ENCODE measurements at regions not wholly inside any gene's neighbourhood (a gene's known extent, or its start where the extent isn't known, plus 50 kb on each side); places are given as distances from the start of the nearest gene placed in this dataset.
"Not testable (repeated sequence)": the region's sequence is repeated elsewhere in the genome, so short reads cannot be mapped to it uniquely, and the experiment has no call there.

- no peak overlapping the region for H3K4me3 ChIP-seq (ENCODE audit: low read depth, low read length)
- DNase-seq (ENCODE audit: low read depth), result no peak
- TF ChIP-seq, protein P1, sequence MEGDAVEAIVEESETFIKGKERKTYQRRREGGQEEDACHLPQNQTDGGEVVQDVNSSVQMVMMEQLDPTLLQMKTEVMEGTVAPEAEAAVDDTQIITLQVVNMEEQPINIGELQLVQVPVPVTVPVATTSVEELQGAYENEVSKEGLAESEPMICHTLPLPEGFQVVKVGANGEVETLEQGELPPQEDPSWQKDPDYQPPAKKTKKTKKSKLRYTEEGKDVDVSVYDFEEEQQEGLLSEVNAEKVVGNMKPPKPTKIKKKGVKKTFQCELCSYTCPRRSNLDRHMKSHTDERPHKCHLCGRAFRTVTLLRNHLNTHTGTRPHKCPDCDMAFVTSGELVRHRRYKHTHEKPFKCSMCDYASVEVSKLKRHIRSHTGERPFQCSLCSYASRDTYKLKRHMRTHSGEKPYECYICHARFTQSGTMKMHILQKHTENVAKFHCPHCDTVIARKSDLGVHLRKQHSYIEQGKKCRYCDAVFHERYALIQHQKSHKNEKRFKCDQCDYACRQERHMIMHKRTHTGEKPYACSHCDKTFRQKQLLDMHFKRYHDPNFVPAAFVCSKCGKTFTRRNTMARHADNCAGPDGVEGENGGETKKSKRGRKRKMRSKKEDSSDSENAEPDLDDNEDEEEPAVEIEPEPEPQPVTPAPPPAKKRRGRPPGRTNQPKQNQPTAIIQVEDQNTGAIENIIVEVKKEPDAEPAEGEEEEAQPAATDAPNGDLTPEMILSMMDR (IDR thresholded peaks at IDR 0.05; ENCODE audit: insufficient read depth, low read depth, low read length), result no peak
Observed at GRCh38 chr3:86887876-86888275, 103.1 kb downstream of the VGLL3 start.

GRCh38 chr3:86880066-86880465, 110.9 kb downstream of the VGLL3 start:
- TF ChIP-seq, protein P1 (IDR thresholded peaks at IDR 0.05; ENCODE audit: insufficient read depth, low read depth, low read length), result no peak
- no peak for DNase-seq (ENCODE audit: low read depth)

DNA sequence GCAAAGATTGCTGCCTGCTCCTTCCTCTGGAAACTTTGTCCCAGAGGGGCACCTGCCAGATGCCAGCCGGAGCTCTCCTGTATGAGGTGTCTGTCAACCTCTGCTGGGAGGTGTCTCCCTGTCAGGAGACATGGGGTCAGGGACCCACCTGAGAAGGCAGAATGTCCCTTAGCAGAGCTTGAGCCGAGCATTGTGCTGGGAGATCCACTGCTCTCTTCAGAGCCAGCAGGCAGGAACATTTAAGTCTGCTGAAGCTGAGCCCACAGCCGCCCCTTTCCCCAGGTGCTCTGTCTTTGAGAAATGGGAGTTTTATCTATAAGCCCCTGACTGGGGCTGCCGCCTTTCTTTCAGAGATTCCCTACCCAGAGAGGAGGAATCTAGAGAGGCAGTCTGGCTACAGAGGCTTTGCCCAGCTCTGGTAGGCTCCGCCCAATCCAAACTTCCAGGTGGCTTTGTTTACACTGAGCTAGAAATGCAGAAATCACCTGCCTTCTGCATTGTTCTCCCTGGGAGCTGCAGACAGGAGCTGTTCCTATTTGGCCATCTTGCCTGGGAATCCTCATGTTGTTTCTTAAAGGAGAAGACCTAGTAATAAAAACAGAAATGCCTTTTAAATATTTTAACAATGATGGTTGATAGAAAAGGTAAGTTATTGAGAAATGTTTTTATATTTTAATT, 114.3 kb downstream of the VGLL3 start:
- not testable (repeated sequence) for DNase-seq (ENCODE audit: low read depth)

More at GRCh38 chr3:86880066-86880465, 110.9 kb downstream of the VGLL3 start:
- H3K4me3 ChIP-seq (ENCODE audit: low read depth, low read length), result no peak overlapping the region

DNA sequence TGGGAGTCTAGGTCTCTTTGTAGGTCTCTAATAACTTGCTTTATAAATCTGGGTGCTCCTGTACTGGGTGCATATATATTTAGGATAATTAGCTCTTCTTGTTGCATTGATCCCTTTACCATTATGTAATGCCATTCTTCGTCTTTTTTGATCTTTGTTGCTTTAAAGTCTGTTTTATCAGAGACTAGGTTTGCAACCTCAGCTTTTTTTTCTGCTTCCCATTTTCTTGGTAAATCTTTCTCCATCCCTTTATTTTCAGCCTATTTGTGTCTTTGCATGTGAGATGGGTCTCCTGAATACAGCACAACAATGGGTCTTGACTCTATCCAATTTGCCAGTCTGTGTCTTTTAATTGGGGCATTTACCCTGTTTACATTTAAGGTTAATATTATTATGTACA, 116.2 kb downstream of the VGLL3 start:
- not testable (repeated sequence) for DNase-seq (ENCODE audit: low read depth); H3K4me3 ChIP-seq (ENCODE audit: low read depth, low read length)

More for the DNA sequence above, 114.3 kb downstream of the VGLL3 start:
- H3K4me3 ChIP-seq (ENCODE audit: low read depth, low read length), result not testable (repeated sequence)

- no peak for DNase-seq (ENCODE audit: low read depth)
- no peak overlapping the region for H3K4me3 ChIP-seq (ENCODE audit: low read depth, low read length)
- TF ChIP-seq, protein P1 (IDR thresholded peaks at IDR 0.05; ENCODE audit: insufficient read depth, low read depth, low read length), result no peak
Observed at GRCh38 chr3:86869566-86869965, 121.4 kb downstream of the VGLL3 start.

GRCh38 chr3:86867982-86868381, 123.0 kb downstream of the VGLL3 start:
- DNase-seq (ENCODE audit: low read depth), result peak; percentile 40
- TF ChIP-seq, protein P1 (IDR thresholded peaks at IDR 0.05; ENCODE audit: insufficient read depth, low read depth, low read length), result no peak
- H3K4me3 ChIP-seq (ENCODE audit: low read depth, low read length), result no peak overlapping the region

- no peak for DNase-seq (ENCODE audit: low read depth)
- H3K4me3 ChIP-seq (ENCODE audit: low read depth, low read length), result no peak overlapping the region
- TF ChIP-seq, protein P1 (IDR thresholded peaks at IDR 0.05; ENCODE audit: insufficient read depth, low read depth, low read length), result no peak
Observed at GRCh38 chr3:86865506-86865905, 125.4 kb downstream of the VGLL3 start.

- TF ChIP-seq, protein P1 (IDR thresholded peaks at IDR 0.05; ENCODE audit: insufficient read depth, low read depth, low read length), result no peak
Observed at GRCh38 chr3:86856711-86857110, 134.2 kb downstream of the VGLL3 start.

More at GRCh38 chr3:86856711-86857110, 134.2 kb downstream of the VGLL3 start:
- H3K4me3 ChIP-seq (ENCODE audit: low read depth, low read length), result no peak overlapping the region
- DNase-seq (ENCODE audit: low read depth), result no peak
